ENCODE measurements at regions not wholly inside any gene's neighbourhood (a gene's known extent, or its start where the extent isn't known, plus 50 kb on each side); places are given as distances from the start of the nearest gene placed in this dataset.
"Not testable (repeated sequence)": the region's sequence is repeated elsewhere in the genome, so short reads cannot be mapped to it uniquely, and the experiment has no call there.

GRCh38 chr14:84436528-84436927 lies 1093.4 kb upstream of the FLRT2 start:
- no peak for DNase-seq

GRCh38 chr14:84442521-84442920 lies 1087.4 kb upstream of the FLRT2 start:
- no peak for DNase-seq

GRCh38 chr14:84445486-84445885 lies 1084.5 kb upstream of the FLRT2 start:
- no peak for DNase-seq

GRCh38 chr14:84446250-84446649 lies 1083.7 kb upstream of the FLRT2 start:
- DNase-seq, result no peak

GRCh38 chr14:84453307-84453950 lies 1076.5 kb upstream of the FLRT2 start:
- no peak for DNase-seq

- DNase-seq, result no peak
These were observed 1075.8 kb upstream of the FLRT2 start for GRCh38 chr14:84454114-84454513.

- no peak for DNase-seq
These were observed 1073.0 kb upstream of the FLRT2 start for GRCh38 chr14:84456946-84457345.

GRCh38 chr14:84458881-84459280 lies 1071.1 kb upstream of the FLRT2 start:
- DNase-seq, result no peak

GRCh38 chr14:84465880-84466279 lies 1064.1 kb upstream of the FLRT2 start:
- no peak for DNase-seq

- DNase-seq, result no peak
These were observed 1061.8 kb upstream of the FLRT2 start for GRCh38 chr14:84468153-84468552.

- DNase-seq, result no peak
These were observed 1051.9 kb upstream of the FLRT2 start for GRCh38 chr14:84477996-84478395.

GRCh38 chr14:84482256-84483071 lies 1047.5 kb upstream of the FLRT2 start:
- no peak for DNase-seq

- no peak for DNase-seq
These were observed 1046.9 kb upstream of the FLRT2 start for GRCh38 chr14:84483072-84483420.

- not testable (repeated sequence) for DNase-seq
These were observed 1045.7 kb upstream of the FLRT2 start for GRCh38 chr14:84484243-84484642.

- no peak for DNase-seq
These were observed 1044.9 kb upstream of the FLRT2 start for GRCh38 chr14:84485036-84485435.

GRCh38 chr14:84490081-84490480 lies 1039.9 kb upstream of the FLRT2 start:
- DNase-seq, result no peak

GRCh38 chr14:84492685-84493084 lies 1037.3 kb upstream of the FLRT2 start:
- no peak for DNase-seq

- no peak for DNase-seq
These were observed 1036.2 kb upstream of the FLRT2 start for GRCh38 chr14:84493779-84494178.

GRCh38 chr14:84496677-84497076 lies 1033.3 kb upstream of the FLRT2 start:
- no peak for DNase-seq

- not testable (repeated sequence) for DNase-seq
These were observed 1017.1 kb upstream of the FLRT2 start for GRCh38 chr14:84512823-84513222.

- DNase-seq, result no peak
These were observed 1010.1 kb upstream of the FLRT2 start for GRCh38 chr14:84519836-84520235.

GRCh38 chr14:84520711-84521338 lies 1009.1 kb upstream of the FLRT2 start:
- DNase-seq, result no peak

- no peak for DNase-seq
These were observed 1006.2 kb upstream of the FLRT2 start for GRCh38 chr14:84523746-84524145.

GRCh38 chr14:84527706-84528105 lies 1002.2 kb upstream of the FLRT2 start:
- no peak for DNase-seq

All from GDM1 (cell line).